ENCODE measurements at regions not wholly inside any gene's neighbourhood (a gene's known extent, or its start where the extent isn't known, plus 50 kb on each side); places are given as distances from the start of the nearest gene placed in this dataset.

DNA sequence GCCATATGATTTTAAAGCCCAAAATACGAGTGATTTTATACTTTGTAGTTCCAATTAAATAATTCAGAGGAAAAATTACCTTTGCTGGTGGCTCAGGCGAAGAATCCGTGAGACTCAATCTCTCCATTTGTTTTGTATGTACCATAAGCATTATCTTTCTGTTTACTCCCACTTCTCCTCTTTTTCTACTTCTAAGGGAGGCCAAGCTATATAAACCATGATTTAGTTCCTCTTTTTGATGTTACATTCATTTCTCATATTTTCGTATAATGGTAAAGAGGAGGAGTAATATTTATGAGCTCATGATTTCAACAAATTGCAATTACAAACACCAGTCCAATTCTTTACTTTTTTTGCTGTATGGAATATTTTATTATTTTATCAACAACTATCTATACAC is 50.6 kb upstream of the TES start:
- WGBS (ENCODE audit: insufficient coverage): no CpG with 5 or more reads among the region's 4 CpGs
- peak in 2 of 3 donors; percentile 45 to 54 for DNase-seq
- H3K27ac ChIP-seq (ENCODE audit: insufficient read depth in 1 of 2, low read depth in 1 of 2, low read length in 2 of 2, poor library complexity in 1 of 2, severe bottlenecking in 2 of 2): no peak overlapping the region
- no peaks in the 10 kb centered on the region for H3K27me3 ChIP-seq (replicated peaks in 2 of 5; ENCODE audit: control insufficient read depth in 4 of 5, insufficient read depth in 5 of 5, low read length in 4 of 5)
- ChIA-PET CTCF (interaction anchor here (0.7 to 1.7 kb wide), 5 partner anchors 21 to 429 kb away, joined by 3 to 6 read pairs (median 4); no protein-coding TSS in a partner anchor), POLR2A (no interaction called here)
- no peak overlapping the region for H3K4me3 ChIP-seq (ENCODE audit: control insufficient read depth in 1 of 7, extremely low read depth in 1 of 7, insufficient read depth in 4 of 7, low read depth in 2 of 7, low read length in 6 of 7)
- H3K9me3 ChIP-seq (ENCODE audit: control extremely low read depth in 1 of 5, control insufficient read depth in 4 of 5, insufficient read depth in 2 of 5, low read depth in 1 of 5, low read length in 4 of 5): no peaks in the 10 kb centered on the region
- peaks cover 0 to 20% (median 0%) of the 10 kb centered on the region in 4 experiments for H3K4me1 ChIP-seq (ENCODE audit: control extremely low read depth in 1 of 4, control insufficient read depth in 4 of 4, insufficient read depth in 4 of 4, low read length in 3 of 4)
- H3K36me3 ChIP-seq (ENCODE audit: control insufficient read depth in 4 of 4, insufficient read depth in 4 of 4, low read length in 3 of 4): no peaks in the 10 kb centered on the region

Measured in common myeloid progenitor, CD34-positive (primary cell).